PC-3 (cell line): ENCODE measurements at regions not wholly inside any gene's neighbourhood (a gene's known extent, or its start where the extent isn't known, plus 50 kb on each side); places are given as distances from the start of the nearest gene placed in this dataset.

Source experiments
- EZH2 ChIP-seq: fragments of 300-600 bp; sonication (generic); IDR thresholded peaks from one replicate; pipeline ENCODE4 v1.6.1; 2017; ENCODE audit warnings: antibody characterized with exemption, mild to moderate bottlenecking, low read length; ENCODE audit not compliant: unreplicated experiment
- TF ChIP-seq, protein P1 (sequence below): fragments of 300-600 bp; sonication (generic); conservative IDR thresholded peaks from 2 replicates; pipeline ENCODE4 v1.5.1; 2017; ENCODE audit warnings: antibody characterized with exemption, low read depth, mild to moderate bottlenecking, low read length

DNA sequence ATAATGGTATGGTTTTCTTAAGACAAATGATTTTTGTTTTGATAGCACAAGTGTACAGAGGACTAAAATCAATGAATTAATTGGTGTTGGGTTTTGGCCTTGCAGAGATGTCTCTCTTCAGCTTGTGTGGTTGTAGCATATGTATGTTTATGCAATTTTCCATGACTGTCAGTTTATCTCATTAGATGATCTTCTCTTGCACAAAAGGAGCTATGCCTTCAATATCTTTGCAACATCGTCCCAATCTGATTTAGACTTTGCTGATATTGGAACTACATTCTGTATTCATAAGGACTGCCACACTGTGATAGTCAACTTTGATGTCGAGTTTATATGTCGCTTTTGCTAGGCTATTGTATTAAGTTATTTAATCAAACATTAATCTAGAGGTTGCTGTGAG is 140.0 kb upstream of the TAF11L2 start:
- TF ChIP-seq, protein P1, sequence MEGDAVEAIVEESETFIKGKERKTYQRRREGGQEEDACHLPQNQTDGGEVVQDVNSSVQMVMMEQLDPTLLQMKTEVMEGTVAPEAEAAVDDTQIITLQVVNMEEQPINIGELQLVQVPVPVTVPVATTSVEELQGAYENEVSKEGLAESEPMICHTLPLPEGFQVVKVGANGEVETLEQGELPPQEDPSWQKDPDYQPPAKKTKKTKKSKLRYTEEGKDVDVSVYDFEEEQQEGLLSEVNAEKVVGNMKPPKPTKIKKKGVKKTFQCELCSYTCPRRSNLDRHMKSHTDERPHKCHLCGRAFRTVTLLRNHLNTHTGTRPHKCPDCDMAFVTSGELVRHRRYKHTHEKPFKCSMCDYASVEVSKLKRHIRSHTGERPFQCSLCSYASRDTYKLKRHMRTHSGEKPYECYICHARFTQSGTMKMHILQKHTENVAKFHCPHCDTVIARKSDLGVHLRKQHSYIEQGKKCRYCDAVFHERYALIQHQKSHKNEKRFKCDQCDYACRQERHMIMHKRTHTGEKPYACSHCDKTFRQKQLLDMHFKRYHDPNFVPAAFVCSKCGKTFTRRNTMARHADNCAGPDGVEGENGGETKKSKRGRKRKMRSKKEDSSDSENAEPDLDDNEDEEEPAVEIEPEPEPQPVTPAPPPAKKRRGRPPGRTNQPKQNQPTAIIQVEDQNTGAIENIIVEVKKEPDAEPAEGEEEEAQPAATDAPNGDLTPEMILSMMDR, result no peak
- no peak for TF ChIP-seq EZH2
